Hepatic stellate cell (primary cell): ENCODE measurements at regions not wholly inside any gene's neighbourhood (a gene's known extent, or its start where the extent isn't known, plus 50 kb on each side); places are given as distances from the start of the nearest gene placed in this dataset.

Experiments
- DNase-seq: peaks from one replicate; pipeline ENCODE4 v3.0.0; 2011; ENCODE audit warnings: low spot score

DNA sequence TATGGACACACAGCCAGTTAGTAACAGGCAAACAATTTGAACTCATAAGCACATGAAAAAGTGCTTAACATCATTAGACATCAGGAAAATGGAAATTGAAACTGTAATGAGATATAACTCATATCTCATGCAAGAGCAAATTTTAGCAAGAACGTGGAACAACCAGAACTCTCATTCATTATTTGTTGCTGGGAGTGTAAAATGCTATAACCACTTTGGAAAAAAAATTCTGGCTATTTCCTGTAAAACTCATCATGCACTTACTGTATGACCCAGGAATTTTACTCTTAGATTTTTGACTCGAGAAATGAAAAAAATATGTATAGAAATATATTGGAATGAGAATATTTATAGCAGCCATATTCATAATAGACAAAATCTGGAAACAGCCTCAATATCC is 205.7 kb upstream of the PUM3 start:
- no peak for DNase-seq

DNA sequence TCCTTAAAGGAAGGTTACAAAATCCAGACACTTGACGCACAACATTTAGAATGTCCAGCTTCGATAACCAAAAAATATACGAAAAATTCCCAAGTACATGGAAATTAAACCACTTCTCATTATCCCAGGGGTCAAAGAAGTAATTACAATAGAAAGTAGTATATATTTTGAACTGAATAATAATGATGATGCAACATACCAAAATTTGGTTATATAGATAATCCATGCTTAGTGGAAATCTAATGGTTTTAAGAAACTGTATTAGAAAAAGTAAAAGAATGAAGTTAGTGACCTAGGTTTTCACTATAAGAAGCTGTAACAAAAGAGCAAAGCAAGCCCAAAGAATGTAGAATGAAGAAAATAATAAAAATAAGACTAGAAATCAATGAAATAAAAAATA is 204.0 kb upstream of the PUM3 start:
- no peak for DNase-seq

DNA sequence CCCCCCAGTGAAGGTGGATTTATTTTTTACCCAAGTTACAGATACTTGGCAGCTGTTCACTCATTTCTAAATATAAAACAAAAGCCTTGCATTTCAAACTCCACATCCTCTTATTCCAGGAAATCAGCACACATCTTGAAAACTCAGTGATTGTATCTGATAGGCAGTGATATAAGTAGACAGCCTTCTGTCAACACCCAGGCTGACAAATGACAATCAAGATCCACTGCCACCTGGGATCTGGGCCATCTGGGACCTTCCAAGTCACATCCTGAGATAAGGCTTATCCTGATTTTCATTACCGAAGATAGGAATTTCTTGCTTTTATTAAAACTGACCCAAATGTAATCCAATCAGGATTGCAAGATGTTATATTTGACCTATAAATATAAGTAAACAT is 201.3 kb upstream of the PUM3 start:
- DNase-seq, result no peak

DNA sequence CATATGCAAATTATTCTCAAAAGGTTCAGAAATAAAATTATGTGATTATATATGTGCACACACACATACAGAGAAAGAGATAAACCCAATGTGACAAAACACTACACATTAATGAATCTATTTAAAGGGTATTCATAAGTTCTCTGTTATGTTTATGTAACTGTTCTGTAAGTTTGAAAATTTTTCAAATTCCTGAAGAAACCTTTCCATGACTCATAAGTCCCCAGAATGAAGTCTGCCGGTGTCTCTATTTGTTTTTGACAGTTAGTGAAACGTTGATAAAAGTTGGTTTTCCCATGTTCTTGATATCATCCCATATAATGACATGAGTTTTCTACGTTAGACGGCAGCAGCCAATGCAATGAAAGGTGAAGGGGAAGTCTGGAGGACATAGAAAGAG is 199.5 kb upstream of the PUM3 start:
- DNase-seq, result peak; percentile 4

DNA sequence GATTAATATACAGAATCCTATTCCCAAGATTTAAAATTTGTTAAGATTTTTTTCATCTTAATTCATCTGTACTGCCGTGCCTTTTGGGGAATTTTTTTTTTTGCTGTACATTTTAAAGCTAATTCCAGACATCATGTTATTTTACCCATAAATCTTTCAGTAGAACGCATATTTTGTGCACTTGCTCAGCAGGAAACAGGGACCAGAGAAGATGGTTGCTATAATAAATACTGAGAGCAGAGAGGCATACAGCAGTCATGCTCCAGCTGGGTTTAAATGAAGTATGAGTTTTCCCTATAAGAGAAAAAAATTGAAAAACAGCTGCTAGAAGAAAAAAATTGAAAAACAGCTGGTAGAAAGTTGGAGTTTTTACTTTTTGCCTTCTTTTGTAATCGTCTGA is 196.9 kb upstream of the PUM3 start:
- no peak for DNase-seq

DNA sequence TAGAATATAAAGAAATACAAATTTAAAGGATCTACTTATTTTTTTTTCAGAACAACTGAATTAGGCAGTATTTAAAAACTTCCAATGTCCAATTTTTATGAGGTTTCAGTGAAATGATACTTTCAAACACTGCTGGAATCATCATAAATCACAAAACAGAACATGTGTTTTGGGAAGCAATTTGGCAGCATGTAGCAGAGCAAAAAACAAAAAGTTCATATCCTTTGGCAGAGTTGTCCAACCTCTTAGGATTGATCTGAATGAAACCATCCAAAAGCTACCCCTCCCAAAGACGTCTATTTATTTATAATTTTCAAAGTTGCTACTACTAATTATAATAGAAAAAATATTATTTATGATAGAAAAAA is 192.4 kb upstream of the PUM3 start:
- DNase-seq, result no peak

DNA sequence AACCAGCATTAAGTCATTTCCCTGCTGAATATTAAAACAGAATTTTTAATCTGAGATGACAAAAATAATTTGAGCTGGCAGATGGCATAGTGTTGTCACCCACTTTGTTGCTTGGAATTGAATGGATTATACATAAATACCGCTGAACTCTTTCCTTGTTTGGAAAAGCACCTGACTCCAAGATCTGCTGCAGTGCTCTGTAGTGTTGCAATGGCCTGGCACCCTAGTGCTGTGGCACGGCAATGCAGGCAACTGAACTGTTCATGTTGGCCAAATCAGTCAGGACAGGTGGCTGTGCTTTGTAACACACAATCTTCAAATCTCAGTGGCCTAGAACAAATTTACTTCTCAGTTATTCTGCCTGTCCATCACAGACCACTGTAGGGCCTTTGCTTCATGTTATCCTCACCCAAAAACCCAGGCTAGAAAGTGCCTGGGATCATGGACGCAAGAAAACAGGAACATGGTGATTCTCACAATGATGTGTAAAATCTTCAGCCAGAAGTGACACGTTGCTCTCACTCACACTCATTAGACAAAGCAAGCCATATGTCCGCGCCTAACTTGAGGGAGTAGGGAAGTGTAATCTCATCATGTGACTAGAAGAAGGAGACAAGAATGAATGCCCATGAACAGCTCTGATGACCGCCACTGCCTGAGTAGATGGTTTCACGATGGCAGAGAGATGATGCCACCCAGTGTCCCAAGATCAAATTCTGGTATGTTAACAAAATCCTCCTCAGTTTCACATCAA is 191.9 kb upstream of the PUM3 start:
- DNase-seq, result no peak

DNA sequence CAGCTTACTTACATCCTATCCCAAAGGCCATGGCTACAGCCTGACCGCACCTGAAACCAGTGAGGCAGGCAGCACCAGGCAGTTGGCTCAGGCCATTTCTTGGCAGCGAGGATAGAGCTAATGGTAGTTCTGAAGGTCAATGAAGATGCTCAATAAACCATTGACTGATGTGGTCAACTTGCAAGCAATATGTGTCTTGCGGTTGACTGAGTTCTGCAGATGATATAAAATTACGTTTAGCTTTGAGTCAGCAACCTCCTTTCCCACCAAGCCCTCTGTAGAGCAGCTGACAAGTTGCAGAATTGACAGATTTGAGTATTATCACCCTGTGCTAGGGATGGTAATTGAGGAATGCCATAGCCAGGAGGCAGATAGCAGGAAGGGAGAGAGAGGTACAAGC is 189.0 kb upstream of the PUM3 start:
- DNase-seq, result no peak

DNA sequence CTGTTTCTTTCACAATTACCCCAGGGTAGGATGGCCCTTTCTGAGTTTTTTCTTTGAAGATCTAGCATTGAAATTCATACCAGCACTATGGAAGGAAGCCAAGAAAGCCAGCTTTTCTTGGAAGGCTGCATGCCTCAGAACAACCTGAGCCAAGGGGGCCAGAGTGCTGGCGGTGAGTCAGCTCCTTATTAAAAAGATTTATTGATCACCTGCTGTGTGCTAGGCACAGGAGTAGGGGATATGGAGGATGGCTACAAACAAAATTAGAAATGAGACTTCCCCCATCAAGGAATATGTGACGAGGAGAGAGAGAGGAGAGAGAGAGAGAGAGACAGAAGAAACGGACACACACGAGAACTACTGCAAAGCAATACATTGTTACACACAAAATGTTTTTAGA is 184.6 kb upstream of the PUM3 start:
- DNase-seq, result no peak

DNA sequence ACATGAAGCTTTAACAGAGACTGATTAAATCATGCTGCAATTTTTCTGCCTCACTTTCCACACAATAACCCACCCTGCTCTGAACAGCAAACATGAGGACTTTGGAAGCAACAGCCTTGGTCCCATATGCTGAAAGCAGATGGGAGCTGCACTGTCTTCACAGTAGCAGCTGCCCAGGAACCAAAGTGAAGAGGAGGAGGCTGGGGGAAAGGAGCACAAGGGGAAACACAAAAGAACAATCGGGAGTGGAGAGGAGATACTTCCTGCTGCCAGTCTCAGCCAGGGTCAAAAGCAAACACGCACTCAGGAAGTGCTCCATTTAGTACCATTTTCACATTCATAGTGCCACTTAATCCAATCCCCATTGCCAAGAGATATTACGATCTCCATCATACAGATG is 183.3 kb upstream of the PUM3 start:
- no peak for DNase-seq

DNA sequence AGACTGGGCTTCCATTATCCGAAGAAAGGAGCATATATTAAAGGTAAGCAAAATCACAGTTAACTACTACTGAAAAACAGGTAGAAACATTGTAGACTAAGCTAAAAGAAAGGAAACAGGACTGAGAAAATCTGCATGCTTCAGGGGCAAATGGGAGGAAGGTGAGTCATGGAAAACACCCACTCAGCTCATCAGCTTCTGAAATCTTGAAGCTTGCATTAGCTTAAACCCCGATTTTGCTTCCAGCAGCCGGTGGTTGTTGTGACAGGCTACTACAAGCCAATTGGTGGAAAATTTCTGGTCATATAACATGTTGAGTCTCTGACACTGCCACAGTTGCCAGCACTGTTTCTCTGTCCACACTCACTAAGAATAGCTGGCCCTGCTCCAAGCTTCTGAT is 179.6 kb upstream of the PUM3 start:
- no peak for DNase-seq

DNA sequence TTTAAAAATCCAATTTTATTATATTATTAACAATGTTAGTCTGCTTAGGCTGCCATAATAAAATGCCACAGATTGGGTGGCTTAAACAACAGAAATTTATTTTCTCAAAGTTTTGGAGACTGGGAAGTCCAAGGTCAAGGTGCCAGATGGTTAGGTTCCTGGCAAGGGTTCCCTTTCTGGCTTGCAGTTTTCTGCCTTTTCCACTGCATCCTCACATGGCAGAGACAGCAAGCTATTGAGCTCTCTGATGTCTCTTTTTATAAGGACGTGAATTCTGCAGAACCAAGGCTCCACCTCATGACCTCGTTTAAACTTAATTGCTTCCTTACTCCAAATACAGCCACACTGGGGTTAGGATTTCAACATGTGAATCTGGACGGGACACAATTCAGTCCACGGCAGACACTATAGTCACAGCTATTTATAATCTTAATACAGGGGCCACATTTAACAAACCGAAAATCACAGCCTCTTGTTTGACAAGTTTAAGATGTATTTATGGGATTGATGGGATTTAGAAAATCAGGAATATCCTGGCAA is 174.9 kb upstream of the PUM3 start:
- no peak for DNase-seq

DNA sequence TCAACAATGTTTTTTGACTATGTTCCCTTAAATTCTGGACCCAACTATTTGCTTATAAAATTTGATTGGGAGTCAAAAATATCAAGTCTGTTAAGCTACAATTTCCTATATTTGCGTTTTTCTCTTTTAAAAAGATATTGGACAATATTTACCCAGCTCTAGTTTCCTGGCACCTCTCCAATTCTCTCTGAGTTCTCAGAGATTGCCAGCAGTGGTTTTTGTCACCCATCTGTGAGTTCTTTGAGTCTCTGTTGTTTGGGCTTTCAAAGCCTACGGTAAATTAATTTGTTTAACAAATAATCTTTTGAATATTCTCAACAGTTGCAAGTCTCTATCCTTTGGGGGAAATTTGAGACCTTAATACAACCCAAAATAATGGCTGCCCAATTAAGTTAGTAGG is 174.2 kb upstream of the PUM3 start:
- no peak for DNase-seq

DNA sequence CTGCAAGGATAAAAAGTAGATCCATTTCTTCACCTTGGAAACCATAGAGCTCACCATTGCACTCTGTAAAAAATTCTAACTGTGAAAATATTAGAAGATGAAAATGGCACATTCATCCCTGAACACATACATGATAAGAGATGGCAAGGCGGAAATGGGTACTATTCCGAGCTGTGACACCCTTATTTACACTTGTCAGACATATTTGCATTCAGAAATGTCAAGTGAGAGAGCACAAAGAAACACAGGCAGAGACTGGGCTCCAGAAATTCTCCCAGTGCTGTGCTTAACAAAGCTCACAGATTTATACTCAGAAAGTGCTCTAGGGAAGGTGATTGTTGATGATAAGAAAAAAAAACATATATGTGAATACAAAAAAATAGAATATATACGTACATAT is 170.3 kb upstream of the PUM3 start:
- no peak for DNase-seq

DNA sequence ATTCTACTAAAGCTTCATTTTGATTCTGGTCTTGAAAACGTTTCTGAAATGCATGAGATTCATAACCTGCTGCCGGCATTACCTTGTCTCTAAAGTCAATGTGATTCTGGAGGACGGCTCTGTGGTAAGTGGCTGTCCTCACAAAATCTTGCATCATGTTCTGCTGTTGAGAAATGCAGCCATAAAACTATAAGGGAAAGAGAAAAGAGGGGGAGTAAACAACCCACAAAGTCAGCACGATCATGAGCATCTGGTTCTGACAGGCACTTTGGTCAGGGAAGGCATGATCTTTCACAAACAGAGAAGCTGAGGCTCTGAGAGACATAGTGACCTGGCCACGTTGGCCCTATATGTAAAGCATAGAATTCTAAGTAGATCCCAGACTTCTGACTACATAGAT is 168.9 kb upstream of the PUM3 start:
- no peak for DNase-seq

DNA sequence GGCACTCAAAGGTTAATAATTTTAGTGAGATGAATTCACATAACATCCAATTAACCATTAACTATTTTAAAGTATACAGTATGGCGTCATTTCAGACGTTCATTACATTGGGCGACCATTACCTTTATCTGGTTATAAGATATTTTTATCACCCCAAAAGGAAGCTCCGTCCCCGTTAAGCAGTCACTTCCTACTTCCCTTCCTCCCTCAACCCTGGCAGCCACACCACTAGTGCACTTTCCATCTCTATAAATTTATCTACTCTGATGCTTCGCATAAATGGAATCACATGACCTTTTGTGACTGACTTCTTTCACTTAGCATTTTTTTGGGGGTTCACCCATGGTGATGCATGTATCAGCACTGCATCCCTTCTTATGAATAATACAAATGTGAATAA is 168.3 kb upstream of the PUM3 start:
- DNase-seq, result no peak

DNA sequence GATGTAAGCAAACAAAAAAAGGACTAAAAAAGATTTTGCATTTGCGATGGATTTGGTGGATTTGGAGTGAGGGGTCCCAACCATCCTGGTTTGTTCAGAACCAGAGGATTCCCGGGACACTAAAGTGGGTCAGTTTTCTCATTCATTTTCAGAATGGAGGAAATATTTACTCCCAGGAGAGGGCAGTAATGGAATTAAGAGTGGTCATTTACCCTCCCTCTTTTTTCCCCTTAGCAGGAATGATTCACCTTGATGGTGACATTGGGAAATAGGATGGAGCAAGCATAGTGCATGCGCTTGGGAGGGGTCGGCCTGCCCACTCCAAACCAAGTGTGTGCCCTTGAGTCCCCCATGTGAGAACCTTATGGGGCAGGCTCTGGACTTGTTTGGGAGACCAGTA is 164.2 kb upstream of the PUM3 start:
- no peak for DNase-seq

DNA sequence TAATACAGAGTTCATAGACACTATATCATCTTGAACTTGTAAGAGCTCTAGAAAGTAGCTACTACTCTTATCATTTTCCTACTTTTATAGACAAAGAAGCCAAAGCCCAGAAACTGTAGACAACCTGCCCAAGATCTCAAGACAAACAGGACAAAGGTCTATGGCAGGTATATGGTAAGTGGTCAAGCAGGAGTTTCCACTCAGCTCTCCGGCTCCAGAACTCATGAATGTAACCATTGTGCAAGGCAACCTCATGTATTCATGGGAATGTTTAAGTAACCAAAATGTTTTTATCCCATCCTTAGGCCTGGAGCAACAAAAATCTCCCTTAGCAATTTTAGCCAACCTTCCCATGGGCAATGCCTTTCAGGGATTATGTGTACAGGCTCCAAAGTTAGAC is 163.4 kb upstream of the PUM3 start:
- DNase-seq, result no peak

DNA sequence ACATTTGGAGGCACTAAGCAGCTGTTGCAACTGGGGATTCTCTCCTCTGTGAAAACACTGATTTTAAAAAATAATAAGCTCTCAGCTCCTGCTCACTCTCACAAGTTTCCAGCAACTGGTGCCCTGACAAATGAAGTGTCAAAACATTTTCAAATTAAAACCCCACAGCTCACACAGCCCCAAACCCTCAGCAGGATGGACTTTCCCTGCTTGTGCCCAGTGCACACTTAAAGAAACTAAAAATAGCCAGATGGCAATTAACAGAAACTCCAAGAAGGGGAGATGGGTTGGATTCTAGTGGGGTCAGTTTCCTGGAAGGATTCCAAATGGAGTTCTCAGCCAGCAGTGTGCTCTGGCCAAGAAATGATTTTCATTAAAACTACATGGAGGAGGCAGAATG is 163.0 kb upstream of the PUM3 start:
- no peak for DNase-seq

DNA sequence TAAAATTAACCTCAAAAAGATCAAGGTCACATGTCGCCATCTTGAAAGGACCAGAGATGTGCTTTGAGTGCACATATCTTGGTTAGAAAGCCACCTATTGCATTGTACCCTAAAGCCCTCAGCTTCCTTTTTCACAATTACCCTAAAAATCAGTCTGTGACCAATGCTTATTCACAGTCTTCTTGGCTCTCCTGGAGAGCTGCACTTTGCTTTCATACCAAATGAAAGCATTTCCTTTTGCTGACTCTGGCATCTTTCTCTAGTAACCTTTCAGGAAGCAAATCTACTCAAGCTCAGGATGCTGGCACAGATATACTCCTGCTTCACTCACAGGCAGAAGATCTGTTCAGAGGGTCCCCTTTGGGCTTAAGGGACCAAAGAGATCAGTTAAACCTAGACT is 160.7 kb upstream of the PUM3 start:
- DNase-seq, result no peak

DNA sequence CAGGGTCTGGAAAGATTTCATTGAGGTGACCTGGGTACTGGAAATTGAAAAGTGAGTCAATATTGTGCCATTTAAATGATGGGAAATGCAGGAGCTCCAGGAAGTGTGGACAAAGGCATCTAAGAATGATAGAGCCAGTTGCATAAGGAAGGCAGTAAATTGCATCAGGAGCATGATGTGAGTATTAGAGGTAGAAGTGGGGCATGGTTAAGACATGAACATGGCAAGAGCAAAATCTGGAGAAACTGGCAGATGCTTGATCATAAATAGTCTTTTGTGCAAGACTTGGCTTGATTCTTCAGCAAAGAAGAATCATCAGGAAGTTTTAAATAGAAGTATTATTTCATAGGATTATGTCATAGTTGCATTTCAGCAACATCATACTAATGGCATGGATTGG is 157.4 kb upstream of the PUM3 start:
- DNase-seq, result no peak

DNA sequence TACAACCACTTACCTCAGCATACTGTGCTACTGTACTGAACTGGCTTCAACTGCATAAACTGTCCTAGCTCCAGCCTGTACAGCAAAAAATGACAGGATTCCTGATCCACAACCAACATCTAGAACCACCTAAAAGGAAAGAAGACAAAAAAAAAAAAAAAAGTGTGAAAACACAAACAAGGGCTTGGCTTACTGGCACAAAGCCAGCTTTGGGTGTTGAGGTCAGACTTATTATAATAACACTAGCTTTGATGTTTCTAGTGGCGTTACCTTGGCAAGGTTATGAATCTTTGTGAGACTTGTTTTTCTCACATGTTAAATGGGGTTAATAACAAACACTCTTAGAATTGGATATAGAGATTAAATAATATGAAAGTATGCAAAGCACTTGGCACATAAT is 148.5 kb upstream of the PUM3 start:
- DNase-seq, result no peak

DNA sequence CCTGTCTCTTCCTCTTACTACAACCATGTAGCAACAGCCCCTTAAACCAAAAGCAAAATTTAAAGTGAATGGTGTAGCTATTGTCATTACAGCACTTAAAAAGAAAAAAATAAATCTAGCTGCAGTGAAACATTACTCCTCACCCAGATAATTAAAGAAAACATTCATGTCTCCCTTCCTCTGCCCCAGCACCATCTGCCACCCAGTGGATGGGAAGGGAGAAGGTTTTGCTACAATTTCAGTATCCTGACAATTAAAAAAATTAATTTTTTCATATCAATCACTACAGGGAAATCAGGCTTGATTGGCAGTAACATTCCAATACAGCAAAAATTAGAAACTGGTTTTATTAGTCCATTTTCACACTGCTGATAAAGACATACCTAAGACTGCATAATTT is 147.4 kb upstream of the PUM3 start:
- DNase-seq, result no peak

DNA sequence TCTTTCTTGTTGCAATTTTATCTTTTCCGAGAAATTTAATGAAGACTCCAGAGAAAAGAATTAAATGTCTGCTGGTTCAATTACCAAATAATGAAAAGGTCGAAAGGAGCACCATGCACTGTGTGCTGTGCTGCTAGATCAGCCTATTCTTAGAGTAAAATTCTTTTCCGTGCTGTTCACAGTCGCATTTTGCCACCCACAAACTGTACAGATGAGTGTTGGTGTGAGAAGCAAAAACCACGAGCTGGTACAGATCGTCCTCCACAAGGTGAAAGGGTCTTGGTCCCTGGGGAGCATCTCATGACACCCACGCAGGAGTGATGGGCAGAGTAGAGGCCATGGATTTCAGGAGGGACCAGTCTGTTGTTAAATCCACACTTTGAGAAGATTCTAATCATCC is 143.8 kb upstream of the PUM3 start:
- no peak for DNase-seq

DNA sequence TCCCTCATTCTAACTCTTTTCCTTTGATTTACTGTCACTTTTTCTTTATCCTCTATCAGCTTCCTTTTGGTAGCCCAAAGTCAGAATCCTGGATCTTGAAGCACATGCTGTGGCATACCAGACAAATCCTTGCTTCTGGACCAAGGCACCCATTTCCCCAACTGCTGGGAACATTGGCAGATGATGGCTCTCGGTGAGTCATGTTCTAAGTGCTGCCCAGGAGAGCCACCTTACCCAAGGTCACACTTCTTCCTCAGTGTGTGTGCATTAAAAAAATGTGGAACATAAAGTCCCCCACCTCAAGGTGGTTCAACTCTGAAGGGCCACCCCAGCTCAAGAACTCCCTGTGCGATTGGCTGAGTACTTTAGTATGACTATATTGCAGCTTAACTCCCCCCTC is 141.4 kb upstream of the PUM3 start:
- no peak for DNase-seq
